Right lobe of liver (tissue), 6 donors: ENCODE measurements at regions not wholly inside any gene's neighbourhood (a gene's known extent, or its start where the extent isn't known, plus 50 kb on each side); places are given as distances from the start of the nearest gene placed in this dataset.
"Not testable (repeated sequence)": the region's sequence is repeated elsewhere in the genome, so short reads cannot be mapped to it uniquely, and the experiment has no call there.

ENCODE experiments used
- ATAC-seq, 4 donors: fragments of 200-7000 bp; cut with Tn5 transposase; one replicate each; pipeline ENCODE4 v1.9.1; 2020; ENCODE audit warnings: mild to moderate bottlenecking in 4 of 4, moderate library complexity in 4 of 4
- DNase-seq, 3 donors: peaks; one replicate each; pipeline ENCODE4 v3.0.0-alpha.2; 2020
- H3K27ac ChIP-seq, 3 donors: fragments of 200-600 bp; one replicate each; pipeline ENCODE4 v1.8.0; 2022
- H3K27me3 ChIP-seq, 2 donors: fragments of 200-600 bp; one replicate each; pipeline ENCODE4 v1.8.0; 2022
- H3K36me3 ChIP-seq, 4 donors: fragments of 200-600 bp; sonication (generic) in 1 of 4; one replicate each; pipeline versions ENCODE4 v1.5.1 to v1.8.0; 2017 to 2022; ENCODE audit warnings: control low read depth in 1 of 4
- H3K4me1 ChIP-seq, 4 donors: fragments of 200-600 bp; sonication (generic) in 1 of 4; one replicate each; pipeline versions ENCODE4 v1.5.1 to v1.8.0; 2017 to 2022; ENCODE audit warnings: control low read depth in 1 of 4
- H3K4me3 ChIP-seq, 3 donors: fragments of 200-600 bp; one replicate each; pipeline ENCODE4 v1.8.0; 2022
- H3K9me3 ChIP-seq, 4 donors: fragments of 200-600 bp; sonication (generic) in 1 of 4; one replicate each; pipeline versions ENCODE4 v1.5.1 to v1.8.0; 2017 to 2022; ENCODE audit warnings: control low read depth in 1 of 4
- CTCF ChIP-seq, 4 donors: fragments of 200-600 bp in 3 of 4; fragments of 450-650 bp in 1 of 4; IDR thresholded peaks; one replicate each; pipeline versions ENCODE4 v1.5.1 to v1.8.0; 2016 to 2022; ENCODE audit warnings: antibody characterized with exemption in 4 of 4, mild to moderate bottlenecking in 2 of 4
- POLR2A ChIP-seq: fragments of 450-650 bp; IDR thresholded peaks from one replicate; pipeline ENCODE4 v1.6.1; 2017; ENCODE audit warnings: antibody characterized with exemption, mild to moderate bottlenecking
- WGBS: methylation state at CpG from one replicate; pipeline ENCODE4 v1.1.6; 2018; ENCODE audit warnings: low coverage, low lambda C conversion rate; ENCODE audit not compliant: insufficient coverage; ENCODE audit errors: missing lambda C conversion rate; 5-methylcytosine and 5-hydroxymethylcytosine counted together
- intact Hi-C, 2 donors: fragments of 100-400 bp; cut with DNase I; formaldehyde crosslinking; loops; one replicate each; pipeline versions ENCODE4 v1.11.2 to v1.14.1; 2022
- donor health status: DM: no; HTN: yes; CAD: no.
- donor health status: DM: no; HTN: no; CAD: no.
- donor health status: DM: no; HTN: no; CAD: no.
- donor health status: DM: no; HTN: yes; CAD: no.
- donor health status: DM: no; HTN: yes; CAD: no.

- no peaks in the 10 kb centered on the region for H3K36me3 ChIP-seq
- DNase-seq = no peak
- intact Hi-C loops = no loop called here
- ATAC-seq = no peak
- H3K27me3 ChIP-seq = peaks cover 0 to 4% of the 10 kb centered on the region in 2 donors
- no peaks in the 10 kb centered on the region for H3K9me3 ChIP-seq
- no peak overlapping the region for H3K27ac ChIP-seq
- TF ChIP-seq POLR2A (no peak), CTCF (IDR thresholded peaks at IDR 0.05) (no peak)
- H3K4me3 ChIP-seq = no peak overlapping the region
- H3K4me1 ChIP-seq = no peaks in the 10 kb centered on the region
Observed at GRCh38 chr6:27038498-27038897, 209.0 kb upstream of the PRSS16 start.

- H3K4me3 ChIP-seq = no peak overlapping the region
- ATAC-seq (no peak), DNase-seq (no peak)
- H3K27me3 ChIP-seq = peaks cover 0 to 4% of the 10 kb centered on the region in 2 donors
- no peak overlapping the region for H3K27ac ChIP-seq
- WGBS = 52% methylated on average over 6 of the region's 7 CpGs
- H3K4me1 ChIP-seq = no peaks in the 10 kb centered on the region
- no peaks in the 10 kb centered on the region for H3K9me3 ChIP-seq
- no peaks in the 10 kb centered on the region for H3K36me3 ChIP-seq
- intact Hi-C loops = no loop called here
- TF ChIP-seq POLR2A (no peak), CTCF (IDR thresholded peaks at IDR 0.05) (no peak)
Observed at GRCh38 chr6:27040244-27041042, 207.1 kb upstream of the PRSS16 start.

- no peak overlapping the region for H3K4me3 ChIP-seq
- intact Hi-C loops = no loop called here
- no peaks in the 10 kb centered on the region for H3K9me3 ChIP-seq
- TF ChIP-seq POLR2A (no peak), CTCF (IDR thresholded peaks at IDR 0.05) (no peak)
- DNase-seq = no peak
- H3K27me3 ChIP-seq = no peaks in the 10 kb centered on the region
- no peak overlapping the region for H3K27ac ChIP-seq
- H3K36me3 ChIP-seq = no peaks in the 10 kb centered on the region
- 86% methylated on average over 2 of the region's 2 CpGs for whole genome bisulfite sequencing
- H3K4me1 ChIP-seq = no peaks in the 10 kb centered on the region
- ATAC-seq = no peak
Observed at GRCh38 chr6:27043244-27043643, 204.3 kb upstream of the PRSS16 start.

- 100% methylated on average over 1 of the region's 26 CpGs for WGBS
- DNase-seq, H3K4me1 ChIP-seq, intact Hi-C loops, ATAC-seq, H3K36me3 ChIP-seq, H3K27me3 ChIP-seq, H3K4me3 ChIP-seq, H3K9me3 ChIP-seq, H3K27ac ChIP-seq: not testable (repeated sequence)
Observed at GRCh38 chr6:27045131-27045530, 202.4 kb upstream of the PRSS16 start.

- H3K27me3 ChIP-seq, H3K4me1 ChIP-seq, DNase-seq, H3K27ac ChIP-seq, H3K9me3 ChIP-seq, ATAC-seq, H3K4me3 ChIP-seq, H3K36me3 ChIP-seq, intact Hi-C loops: not testable (repeated sequence)
- 43% methylated on average over 3 of the region's 5 CpGs for WGBS
Observed at GRCh38 chr6:27047725-27048124, 199.8 kb upstream of the PRSS16 start.
